ENCODE measurements at regions not wholly inside any gene's neighbourhood (a gene's known extent, or its start where the extent isn't known, plus 50 kb on each side); places are given as distances from the start of the nearest gene placed in this dataset.
"Not testable (repeated sequence)": the region's sequence is repeated elsewhere in the genome, so short reads cannot be mapped to it uniquely, and the experiment has no call there.

DNA sequence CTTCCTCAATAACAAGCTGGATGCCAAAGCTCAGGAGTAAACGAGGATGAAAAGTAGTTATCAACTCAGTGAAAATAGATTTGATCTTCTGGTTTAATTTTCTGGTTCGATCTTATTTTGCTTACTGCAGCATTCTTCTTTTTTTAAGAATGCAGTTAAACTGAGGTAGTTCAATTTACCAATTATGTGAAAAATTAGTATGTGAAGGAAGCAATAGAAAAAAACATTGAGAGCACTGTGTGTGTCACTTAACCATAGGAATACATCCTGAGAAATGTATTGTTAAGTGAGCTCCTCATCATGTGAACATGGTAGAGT, 111.4 kb upstream of the TSPAN8 start:
- Mint-ChIP-seq H3K27ac (no peak overlapping the region), H3K9me3 (peaks cover 0 to 10% (median 3%) of the 10 kb centered on the region in 11 donors), H3K27me3 (no peaks in the 10 kb centered on the region), H3K4me1 (peaks cover 0 to 1% (median 0%) of the 10 kb centered on the region in 7 donors), H3K36me3 (no peaks in the 10 kb centered on the region), H3K4me3 (no peak overlapping the region)
- no peaks in the 10 kb centered on the region for H3K36me3 ChIP-seq (ENCODE audit: control insufficient read depth in 2 of 3, insufficient read depth in 3 of 3, low read length in 3 of 3)
- H3K4me3 ChIP-seq (ENCODE audit: low read length), result no peak overlapping the region
- ATAC-seq, result no peak
- intact Hi-C loops (cut with micrococcal nuclease), result no loop called here
- no peak overlapping the region for H3K27ac ChIP-seq (ENCODE audit: low read depth, low read length)
- no peak for DNase-seq
- H3K27me3 ChIP-seq (ENCODE audit: control insufficient read depth in 2 of 2, insufficient read depth in 2 of 2, low read length in 2 of 2), result no peaks in the 10 kb centered on the region
- no peaks in the 10 kb centered on the region for H3K4me1 ChIP-seq (ENCODE audit: control insufficient read depth in 2 of 2, insufficient read depth in 2 of 2, low read length in 2 of 2)
- ChIA-PET CTCF (no interaction called here), POLR2A (no interaction called here)
- H3K9me3 ChIP-seq (ENCODE audit: control insufficient read depth in 2 of 3, low read length in 3 of 3), result no peaks in the 10 kb centered on the region

DNA sequence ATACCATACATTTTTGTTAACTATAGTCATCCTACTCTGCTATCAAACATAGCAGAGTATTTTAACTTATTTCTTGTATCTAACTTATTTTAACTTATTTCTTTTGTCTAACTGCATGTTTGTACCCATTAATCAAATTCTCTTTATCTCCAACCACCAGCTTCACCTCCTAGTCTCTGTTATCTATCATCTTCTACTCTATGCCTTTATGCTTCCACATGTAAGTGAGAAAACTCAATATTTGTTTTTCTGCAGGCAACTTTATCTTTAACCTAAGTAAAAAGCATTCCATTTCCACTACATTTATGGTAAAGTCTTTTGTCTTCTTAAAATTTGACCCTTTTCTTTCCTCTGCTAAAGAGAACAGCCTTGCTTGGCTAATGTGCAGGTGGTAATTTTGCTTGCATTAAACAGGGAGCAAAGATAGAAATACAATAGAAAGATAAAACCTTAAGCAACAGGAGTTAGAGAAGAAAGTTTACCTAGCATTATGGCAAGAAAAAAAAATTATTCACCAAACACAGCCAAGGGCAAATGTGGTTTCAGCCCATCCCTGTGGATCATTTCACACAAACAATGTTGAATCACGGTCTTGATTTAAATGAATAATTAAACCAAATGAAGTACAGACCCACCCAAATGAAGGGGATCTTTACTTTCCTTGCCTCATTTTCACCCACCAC, 110.9 kb upstream of the TSPAN8 start:
- Mint-ChIP-seq H3K27ac (no peak overlapping the region), H3K4me1 (peaks cover 0 to 1% (median 0%) of the 10 kb centered on the region in 7 donors), H3K9me3 (peaks cover 0 to 10% (median 3%) of the 10 kb centered on the region in 11 donors), H3K27me3 (no peaks in the 10 kb centered on the region), H3K4me3 (no peak overlapping the region), H3K36me3 (no peaks in the 10 kb centered on the region)
- intact Hi-C loops (cut with micrococcal nuclease), result no loop called here
- Histone ChIP-seq H3K4me1 (ENCODE audit: control insufficient read depth in 2 of 2, insufficient read depth in 2 of 2, low read length in 2 of 2) (no peaks in the 10 kb centered on the region), H3K4me3 (ENCODE audit: low read length) (no peak overlapping the region), H3K36me3 (ENCODE audit: control insufficient read depth in 2 of 3, insufficient read depth in 3 of 3, low read length in 3 of 3) (no peaks in the 10 kb centered on the region), H3K27ac (ENCODE audit: low read depth, low read length) (no peak overlapping the region), H3K9me3 (ENCODE audit: control insufficient read depth in 2 of 3, low read length in 3 of 3) (no peaks in the 10 kb centered on the region), H3K27me3 (ENCODE audit: control insufficient read depth in 2 of 2, insufficient read depth in 2 of 2, low read length in 2 of 2) (no peaks in the 10 kb centered on the region)
- ChIA-PET CTCF (no interaction called here), POLR2A (no interaction called here)
- DNase-seq (no peak), ATAC-seq (no peak)

DNA sequence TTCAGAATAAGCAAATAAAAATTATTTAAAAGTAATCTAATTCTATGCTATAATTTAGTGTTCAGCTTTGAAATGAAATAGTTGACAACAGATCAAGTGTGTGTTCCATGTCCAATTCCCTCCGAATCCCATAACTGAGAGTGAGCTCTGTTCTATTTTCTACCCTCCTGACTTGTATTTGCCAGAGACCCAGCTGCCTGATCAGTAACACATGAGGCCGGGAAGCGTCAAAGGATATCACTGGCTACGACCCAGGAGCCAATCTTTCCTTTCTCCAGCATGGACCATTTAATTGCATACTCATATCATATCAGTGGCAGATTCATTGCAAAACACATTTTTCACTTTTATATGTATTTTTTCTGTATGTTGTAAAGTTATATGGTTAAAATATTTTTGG, 108.8 kb upstream of the TSPAN8 start:
- Mint-ChIP-seq H3K4me3 (no peak overlapping the region), H3K27ac (no peak overlapping the region), H3K27me3 (peaks cover 0 to 4% (median 0%) of the 10 kb centered on the region in 5 donors), H3K9me3 (peaks cover 0 to 14% (median 5%) of the 10 kb centered on the region in 11 donors), H3K4me1 (peaks cover 0 to 1% (median 0%) of the 10 kb centered on the region in 7 donors), H3K36me3 (no peaks in the 10 kb centered on the region)
- H3K27me3 ChIP-seq (ENCODE audit: control insufficient read depth in 2 of 2, insufficient read depth in 2 of 2, low read length in 2 of 2), result no peaks in the 10 kb centered on the region
- H3K27ac ChIP-seq (ENCODE audit: low read depth, low read length), result no peak overlapping the region
- no peaks in the 10 kb centered on the region for H3K4me1 ChIP-seq (ENCODE audit: control insufficient read depth in 2 of 2, insufficient read depth in 2 of 2, low read length in 2 of 2)
- no peak for DNase-seq
- CTCF ChIA-PET, result no interaction called here
- H3K4me3 ChIP-seq (ENCODE audit: low read length), result no peak overlapping the region
- no peak for ATAC-seq
- POLR2A ChIA-PET, result no interaction called here
- no peaks in the 10 kb centered on the region for H3K9me3 ChIP-seq (ENCODE audit: control insufficient read depth in 2 of 3, low read length in 3 of 3)
- intact Hi-C loops (cut with micrococcal nuclease), result no loop called here
- no peaks in the 10 kb centered on the region for H3K36me3 ChIP-seq (ENCODE audit: control insufficient read depth in 2 of 3, insufficient read depth in 3 of 3, low read length in 3 of 3)

DNA sequence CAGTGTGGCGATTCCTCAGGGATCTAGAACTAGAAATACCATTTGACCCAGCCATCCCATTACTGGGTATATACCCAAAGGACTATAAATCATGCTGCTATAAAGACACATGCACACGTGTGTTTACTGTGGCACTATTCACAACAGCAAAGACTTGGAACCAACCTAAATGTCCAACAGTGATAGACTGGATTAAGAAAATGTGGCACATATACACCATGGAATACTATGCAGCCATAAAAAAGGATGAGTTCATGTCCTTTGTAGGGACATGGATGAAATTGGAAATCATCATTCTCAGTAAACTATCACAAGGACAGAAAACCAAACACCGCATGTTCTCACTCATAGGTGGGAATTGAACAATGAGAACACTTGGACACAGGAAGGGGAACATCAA, 107.9 kb upstream of the TSPAN8 start:
- H3K27me3 ChIP-seq (ENCODE audit: control insufficient read depth in 2 of 2, insufficient read depth in 2 of 2, low read length in 2 of 2); POLR2A ChIA-PET; H3K36me3 ChIP-seq (ENCODE audit: control insufficient read depth in 2 of 3, insufficient read depth in 3 of 3, low read length in 3 of 3); H3K4me1 Mint-ChIP-seq; CTCF ChIA-PET; intact Hi-C loops (cut with micrococcal nuclease); H3K27ac Mint-ChIP-seq; DNase-seq; ATAC-seq; H3K36me3 Mint-ChIP-seq; H3K27me3 Mint-ChIP-seq; H3K4me1 ChIP-seq (ENCODE audit: control insufficient read depth in 2 of 2, insufficient read depth in 2 of 2, low read length in 2 of 2); H3K4me3 ChIP-seq (ENCODE audit: low read length); H3K9me3 ChIP-seq (ENCODE audit: control insufficient read depth in 2 of 3, low read length in 3 of 3); H3K4me3 Mint-ChIP-seq; H3K27ac ChIP-seq (ENCODE audit: low read depth, low read length): not testable (repeated sequence)
- peaks cover 0 to 14% (median 5%) of the 10 kb centered on the region in 11 donors for H3K9me3 Mint-ChIP-seq

DNA sequence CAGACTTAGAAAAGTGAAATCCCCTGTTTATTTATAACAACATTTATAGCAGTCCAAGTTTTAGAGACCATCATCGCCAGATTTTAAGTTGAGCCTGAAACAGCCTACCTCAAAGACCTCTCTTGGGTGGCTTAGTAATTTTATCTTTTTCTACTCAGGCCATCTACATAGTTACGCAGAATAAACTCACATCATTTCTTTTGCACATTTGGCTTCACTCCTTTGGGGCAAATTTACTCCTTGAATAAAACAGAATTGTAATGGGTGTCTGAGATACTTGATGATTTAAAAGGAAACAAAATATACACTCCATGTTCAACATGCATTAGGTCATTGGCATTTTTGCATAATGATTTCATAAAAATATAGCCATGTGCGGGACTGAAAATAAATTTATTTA, 104.7 kb upstream of the TSPAN8 start:
- intact Hi-C loops (cut with micrococcal nuclease), result no loop called here
- Mint-ChIP-seq H3K4me3 (no peak overlapping the region), H3K9me3 (peaks cover 0 to 10% (median 4%) of the 10 kb centered on the region in 11 donors), H3K27me3 (peaks cover 0 to 4% (median 0%) of the 10 kb centered on the region in 5 donors), H3K36me3 (no peaks in the 10 kb centered on the region), H3K27ac (no peak overlapping the region), H3K4me1 (no peaks in the 10 kb centered on the region)
- H3K4me3 ChIP-seq (ENCODE audit: low read length), result no peak overlapping the region
- H3K27ac ChIP-seq (ENCODE audit: low read depth, low read length), result no peak overlapping the region
- H3K36me3 ChIP-seq (ENCODE audit: control insufficient read depth in 2 of 3, insufficient read depth in 3 of 3, low read length in 3 of 3), result no peaks in the 10 kb centered on the region
- POLR2A ChIA-PET, result no interaction called here
- DNase-seq (no peak), ATAC-seq (no peak)
- H3K9me3 ChIP-seq (ENCODE audit: control insufficient read depth in 2 of 3, low read length in 3 of 3), result no peaks in the 10 kb centered on the region
- H3K27me3 ChIP-seq (ENCODE audit: control insufficient read depth in 2 of 2, insufficient read depth in 2 of 2, low read length in 2 of 2), result no peaks in the 10 kb centered on the region
- CTCF ChIA-PET, result no interaction called here
- no peaks in the 10 kb centered on the region for H3K4me1 ChIP-seq (ENCODE audit: control insufficient read depth in 2 of 2, insufficient read depth in 2 of 2, low read length in 2 of 2)

DNA sequence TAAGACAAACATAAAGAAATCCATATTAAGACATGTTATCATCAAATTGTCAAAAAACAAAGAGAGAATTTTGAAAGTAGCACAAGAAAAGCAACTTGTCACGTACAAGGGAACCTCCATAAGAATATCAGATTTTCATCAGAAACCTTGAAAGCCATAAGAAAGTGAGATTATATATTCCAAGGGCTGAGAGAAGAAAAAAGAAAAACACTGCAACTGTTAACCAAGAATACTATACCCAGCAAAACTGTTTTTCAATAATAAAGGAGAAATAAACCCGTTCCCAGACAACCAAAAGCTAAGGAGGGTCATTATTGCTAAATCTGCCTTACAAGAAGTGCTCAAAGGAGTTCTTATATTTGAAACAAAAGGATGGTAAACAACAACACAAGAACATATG, 94.7 kb upstream of the TSPAN8 start:
- Mint-ChIP-seq H3K4me3 (no peak overlapping the region), H3K27ac (no peak overlapping the region), H3K9me3 (peaks cover 10 to 34% (median 19%) of the 10 kb centered on the region in 11 donors), H3K27me3 (peaks cover 0 to 7% (median 0%) of the 10 kb centered on the region in 5 donors), H3K4me1 (no peaks in the 10 kb centered on the region), H3K36me3 (peaks cover 0 to 11% (median 0%) of the 10 kb centered on the region in 5 donors)
- POLR2A ChIA-PET, result no interaction called here
- DNase-seq (no peak), ATAC-seq (no peak)
- Histone ChIP-seq H3K27ac (ENCODE audit: low read depth, low read length) (no peak overlapping the region), H3K9me3 (ENCODE audit: control insufficient read depth in 2 of 3, low read length in 3 of 3) (peaks cover 0 to 12% (median 4%) of the 10 kb centered on the region in 3 experiments), H3K4me1 (ENCODE audit: control insufficient read depth in 2 of 2, insufficient read depth in 2 of 2, low read length in 2 of 2) (no peaks in the 10 kb centered on the region), H3K27me3 (ENCODE audit: control insufficient read depth in 2 of 2, insufficient read depth in 2 of 2, low read length in 2 of 2) (no peaks in the 10 kb centered on the region), H3K4me3 (ENCODE audit: low read length) (no peak overlapping the region), H3K36me3 (ENCODE audit: control insufficient read depth in 2 of 3, insufficient read depth in 3 of 3, low read length in 3 of 3) (no peaks in the 10 kb centered on the region)
- CTCF ChIA-PET, result no interaction called here
- intact Hi-C loops (cut with micrococcal nuclease), result no loop called here

DNA sequence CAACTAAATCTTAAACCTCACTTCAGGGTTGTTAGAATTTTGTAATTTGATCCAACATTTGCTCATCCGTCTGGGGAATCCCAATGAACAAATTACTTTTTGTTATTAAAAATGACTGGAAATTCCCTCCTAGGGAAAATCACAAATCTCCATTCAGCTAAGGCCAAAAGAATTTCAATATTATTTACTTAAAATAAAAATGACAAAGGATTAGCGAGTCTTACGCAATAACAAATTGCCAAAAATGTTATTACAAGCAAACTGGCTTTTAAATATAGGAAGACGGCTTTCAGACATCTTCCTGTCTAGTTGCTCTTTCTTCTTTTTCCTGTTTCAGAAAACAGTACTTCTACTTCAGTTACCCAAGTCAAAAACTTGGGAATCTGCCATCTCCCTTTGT, 92.4 kb upstream of the TSPAN8 start:
- peaks cover 0 to 7% (median 0%) of the 10 kb centered on the region in 5 donors for H3K27me3 Mint-ChIP-seq
- H3K4me3 Mint-ChIP-seq, result no peak overlapping the region
- no peaks in the 10 kb centered on the region for H3K36me3 ChIP-seq (ENCODE audit: control insufficient read depth in 2 of 3, insufficient read depth in 3 of 3, low read length in 3 of 3)
- H3K27ac Mint-ChIP-seq, result no peak overlapping the region
- H3K4me1 Mint-ChIP-seq, result no peaks in the 10 kb centered on the region
- intact Hi-C loops (cut with micrococcal nuclease), result no loop called here
- H3K27ac ChIP-seq (ENCODE audit: low read depth, low read length), result no peak overlapping the region
- H3K9me3 ChIP-seq (ENCODE audit: control insufficient read depth in 2 of 3, low read length in 3 of 3), result peaks cover 0 to 12% (median 4%) of the 10 kb centered on the region in 3 experiments
- H3K27me3 ChIP-seq (ENCODE audit: control insufficient read depth in 2 of 2, insufficient read depth in 2 of 2, low read length in 2 of 2), result no peaks in the 10 kb centered on the region
- H3K36me3 Mint-ChIP-seq, result peaks cover 0 to 11% (median 0%) of the 10 kb centered on the region in 5 donors
- peaks cover 11 to 32% (median 19%) of the 10 kb centered on the region in 11 donors for H3K9me3 Mint-ChIP-seq
- no peaks in the 10 kb centered on the region for H3K4me1 ChIP-seq (ENCODE audit: control insufficient read depth in 2 of 2, insufficient read depth in 2 of 2, low read length in 2 of 2)
- ChIA-PET CTCF (no interaction called here), POLR2A (no interaction called here)
- ATAC-seq (no peak), DNase-seq (no peak)
- H3K4me3 ChIP-seq (ENCODE audit: low read length), result no peak overlapping the region
